ENCODE measurements at regions not wholly inside any gene's neighbourhood (a gene's known extent, or its start where the extent isn't known, plus 50 kb on each side); places are given as distances from the start of the nearest gene placed in this dataset.

GRCh38 chr6:21977346-21977745 lies 319.5 kb downstream of the PRL start:
- TF ChIP-seq POLR2AphosphoS5 (IDR thresholded peaks at IDR 0.05) (no peak), CTCF (IDR thresholded peaks at IDR 0.05) (no peak)

Data from esophagus muscularis mucosa (tissue), 3 donors.